GM13976 (cell line): ENCODE measurements at regions not wholly inside any gene's neighbourhood (a gene's known extent, or its start where the extent isn't known, plus 50 kb on each side); places are given as distances from the start of the nearest gene placed in this dataset.

Experiments
- DNase-seq: peaks from one replicate; pipeline ENCODE4 v3.0.0; 2012; ENCODE audit warnings: low spot score
- CTCF ChIP-seq: IDR thresholded peaks from 2 replicates; pipeline ENCODE4 v1.5.1; 2012; ENCODE audit warnings: borderline replicate concordance, mild to moderate bottlenecking; ENCODE audit not compliant: insufficient read depth; ENCODE audit errors: extremely low read depth, missing control alignments, control extremely low read depth
- in situ Hi-C: fragments of 300-500 bp; cut with MboI; formaldehyde crosslinking; loops from one replicate; pipeline ENCODE4 v1.12.0; 2022; ENCODE audit warnings: low sequenced_read_pairs, mixed read lengths, inconsistent platforms; ENCODE audit not compliant: unreplicated experiment

- no peak for DNase-seq
- in situ Hi-C loops, result no loop called here
- no peak for TF ChIP-seq CTCF
Measured at GRCh38 chr17:57197466-57198071, 58.8 kb upstream of the MSI2 start.

- no peak for TF ChIP-seq CTCF
- in situ Hi-C loops, result no loop called here
- no peak for DNase-seq
Measured at GRCh38 chr17:57201481-57201880, 54.8 kb upstream of the MSI2 start.

GRCh38 chr17:57203040-57203439 is 53.3 kb upstream of the MSI2 start:
- no peak for TF ChIP-seq CTCF
- in situ Hi-C loops, result no loop called here

More at GRCh38 chr17:57203040-57203439, 53.3 kb upstream of the MSI2 start:
- no peak for DNase-seq
